NK-92 treated with Interleukin-12 subunit alpha and Interleukin-12 subunit beta, amount 100 ng/mL, for 24 hours (cell line): ENCODE measurements at regions not wholly inside any gene's neighbourhood (a gene's known extent, or its start where the extent isn't known, plus 50 kb on each side); places are given as distances from the start of the nearest gene placed in this dataset.
"Not testable (repeated sequence)": the region's sequence is repeated elsewhere in the genome, so short reads cannot be mapped to it uniquely, and the experiment has no call there.

Source experiments
- DNase-seq: peaks from one replicate; lab custom pipeline; 2025; lab: John Stamatoyannopoulos, UW

- DNase-seq = no peak
Measured at GRCh38 chr21:35982717-35983116, 77.6 kb downstream of the SETD4 start.

DNA sequence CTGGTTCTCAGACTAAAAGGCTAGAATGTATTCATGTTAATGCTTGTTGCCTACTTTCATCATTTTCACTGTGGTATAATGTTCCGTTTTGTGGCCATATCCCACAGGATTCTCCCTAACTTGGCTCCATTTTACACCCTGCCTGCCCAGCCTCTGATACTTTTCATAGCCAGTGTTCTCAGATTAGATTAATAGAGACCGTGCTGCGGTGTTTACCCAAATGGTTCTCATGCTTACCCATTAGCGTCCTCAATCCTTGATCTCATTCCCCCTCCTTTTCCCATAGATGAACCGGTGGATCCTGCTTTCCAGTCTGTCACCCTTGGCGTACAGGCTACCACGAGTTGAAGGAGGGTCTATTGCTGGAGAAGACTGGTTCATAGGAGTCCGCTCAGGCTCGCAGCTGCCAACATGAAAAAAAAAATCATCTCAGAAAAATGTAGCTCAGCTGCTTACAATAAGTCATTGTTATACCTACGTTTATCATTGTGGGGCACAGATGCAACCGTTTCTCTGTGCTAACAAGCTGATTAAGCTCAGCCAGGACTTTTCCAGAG lies 78.7 kb downstream of the SETD4 start:
- DNase-seq = no peak

- DNase-seq = no peak
Measured at GRCh38 chr21:35980821-35981220, 79.5 kb downstream of the SETD4 start.

GRCh38 chr21:35977860-35978259 lies 82.5 kb downstream of the SETD4 start:
- not testable (repeated sequence) for DNase-seq

DNA sequence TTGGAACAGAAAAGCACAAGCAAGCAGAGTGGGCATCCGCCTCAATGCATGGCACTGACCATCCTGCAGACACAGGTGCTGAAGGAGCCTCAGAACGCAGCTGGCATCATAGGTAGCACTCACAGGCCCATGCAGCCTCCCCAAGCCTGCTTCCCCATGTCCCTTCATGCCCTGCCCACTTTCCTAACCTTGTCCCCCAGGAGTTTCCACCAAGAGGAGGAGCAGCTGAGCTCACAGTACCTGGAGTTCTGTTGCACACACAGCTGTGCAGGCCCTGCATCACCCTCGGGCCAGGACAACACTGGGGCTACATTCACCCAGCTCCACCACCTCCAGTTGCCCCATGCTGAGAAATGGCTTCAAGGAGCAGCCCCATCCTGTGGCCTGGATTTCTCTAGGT lies 83.4 kb downstream of the SETD4 start:
- DNase-seq = no peak

- DNase-seq = no peak
Measured at GRCh38 chr21:35976481-35976880, 83.8 kb downstream of the SETD4 start.

DNA sequence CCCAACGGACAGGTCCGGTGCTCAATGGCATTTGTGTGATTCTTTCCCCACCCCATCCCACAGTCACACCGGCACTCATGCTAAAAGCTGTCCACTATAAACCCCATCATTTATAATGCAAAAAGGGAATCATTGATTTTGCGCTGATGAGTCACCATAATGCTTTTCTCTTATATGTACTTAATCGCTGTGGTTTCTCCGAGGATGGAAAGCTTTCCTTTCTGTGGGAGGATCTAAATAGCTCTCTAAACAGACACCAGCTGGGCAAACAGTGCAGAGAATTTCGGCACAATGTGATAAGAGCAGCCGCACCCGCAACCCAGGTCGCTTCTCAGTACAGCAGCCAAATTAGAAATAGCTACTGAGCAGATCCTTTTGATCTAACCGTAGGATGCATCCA lies 85.6 kb downstream of the SETD4 start:
- DNase-seq = no peak

DNA sequence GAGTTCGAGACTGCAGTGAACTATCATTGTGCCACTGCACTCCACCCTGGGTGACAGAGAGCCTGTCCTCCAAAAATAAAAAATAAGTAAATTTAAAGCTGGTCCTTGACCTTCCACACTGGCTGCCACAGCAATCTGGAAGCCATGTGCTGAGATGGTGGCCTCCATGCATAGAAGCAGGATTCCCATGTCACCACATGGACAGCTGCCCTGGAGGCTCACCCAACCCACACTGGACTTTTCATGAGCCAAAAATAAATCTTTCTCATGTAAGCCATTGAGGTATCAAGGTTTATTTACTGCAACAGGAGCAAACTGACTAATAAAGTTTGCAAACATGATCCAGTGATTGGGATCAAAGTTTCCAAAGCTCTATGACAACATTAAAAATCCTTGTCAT lies 88.5 kb downstream of the SETD4 start:
- DNase-seq = no peak

GRCh38 chr21:35969281-35969680 lies 91.0 kb downstream of the SETD4 start:
- no peak for DNase-seq

GRCh38 chr21:35968564-35968963 lies 91.8 kb downstream of the SETD4 start:
- DNase-seq = no peak

- no peak for DNase-seq
Measured at GRCh38 chr21:35965699-35966098, 94.6 kb downstream of the SETD4 start.

DNA sequence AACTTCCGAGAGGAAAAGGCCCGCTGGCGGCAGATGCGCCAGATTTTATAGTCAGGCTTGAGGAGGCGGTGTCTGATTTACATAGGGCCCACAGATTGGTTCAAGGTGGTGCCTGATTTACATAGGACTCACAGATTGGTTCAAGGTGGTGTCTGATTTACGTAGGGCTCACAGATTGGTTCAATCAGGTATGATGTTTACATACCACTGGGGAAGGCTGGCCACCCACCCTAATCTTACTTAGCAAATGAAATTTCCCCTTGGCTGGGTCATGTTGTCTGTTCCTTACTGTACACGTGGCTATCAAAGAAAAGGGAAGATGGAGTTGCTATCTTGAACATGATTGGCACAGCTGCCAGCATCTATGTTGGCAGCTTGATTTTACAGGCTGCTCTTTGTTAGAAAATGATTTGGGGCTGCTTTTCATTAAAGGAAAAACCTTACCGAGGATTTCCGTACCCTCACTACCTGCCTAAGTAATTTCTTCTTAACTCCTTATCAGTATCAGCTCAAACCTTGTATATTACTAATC lies 96.3 kb downstream of the SETD4 start:
- no peak for DNase-seq

GRCh38 chr21:35962917-35963316 lies 97.4 kb downstream of the SETD4 start:
- DNase-seq = no peak

GRCh38 chr21:35954066-35954465 lies 106.3 kb downstream of the SETD4 start:
- no peak for DNase-seq

DNA sequence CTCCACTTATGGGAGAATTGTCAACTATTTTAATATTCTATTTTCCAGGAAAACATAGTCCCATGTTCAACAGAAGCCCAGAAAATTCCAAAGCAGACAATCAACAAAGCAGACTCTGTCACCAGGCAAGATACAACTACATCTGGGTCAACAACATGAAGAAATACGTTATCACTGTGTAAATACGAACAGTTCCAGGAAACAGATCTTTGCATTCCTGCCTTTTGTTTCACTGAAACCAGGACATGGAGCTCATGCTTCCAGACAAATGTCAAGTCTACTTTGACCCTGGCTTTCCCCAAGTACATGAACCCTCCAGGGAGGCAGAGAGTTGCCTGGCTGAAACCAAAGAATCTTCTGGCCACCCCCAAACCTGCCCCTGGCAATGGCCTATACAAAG lies 106.7 kb downstream of the SETD4 start:
- DNase-seq = no peak

DNA sequence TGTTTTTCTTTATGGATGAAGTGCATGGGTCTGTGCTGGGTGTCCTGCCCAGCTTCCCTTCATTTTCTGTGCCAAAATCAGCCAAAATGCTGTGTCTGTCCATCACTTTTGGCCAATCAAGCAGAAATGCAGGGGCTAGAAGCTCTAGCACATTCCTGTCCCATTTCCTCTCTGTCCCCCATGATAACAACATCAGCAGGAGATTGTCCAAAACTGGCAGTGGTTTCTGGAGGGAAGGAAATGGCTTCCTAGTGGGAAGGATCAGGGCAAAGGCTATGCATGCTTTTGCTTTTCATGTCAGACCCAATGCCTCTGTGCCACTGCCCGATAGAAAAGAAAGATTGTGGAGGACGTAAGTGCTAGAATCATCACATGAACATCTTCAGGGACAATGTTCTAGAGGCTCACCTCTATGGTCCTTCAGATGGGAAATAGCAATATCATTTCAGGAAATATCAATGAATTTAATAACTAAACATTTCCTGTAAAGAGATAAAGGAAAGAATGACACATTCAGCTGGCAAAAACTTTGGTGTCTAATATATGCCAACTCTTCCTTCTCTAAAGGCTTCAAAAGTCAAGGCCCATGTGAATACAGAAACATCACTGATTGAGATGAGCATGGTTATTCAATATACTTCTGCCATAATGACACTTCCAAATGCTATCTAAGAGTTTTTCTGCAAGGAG lies 107.5 kb downstream of the SETD4 start:
- no peak for DNase-seq

DNA sequence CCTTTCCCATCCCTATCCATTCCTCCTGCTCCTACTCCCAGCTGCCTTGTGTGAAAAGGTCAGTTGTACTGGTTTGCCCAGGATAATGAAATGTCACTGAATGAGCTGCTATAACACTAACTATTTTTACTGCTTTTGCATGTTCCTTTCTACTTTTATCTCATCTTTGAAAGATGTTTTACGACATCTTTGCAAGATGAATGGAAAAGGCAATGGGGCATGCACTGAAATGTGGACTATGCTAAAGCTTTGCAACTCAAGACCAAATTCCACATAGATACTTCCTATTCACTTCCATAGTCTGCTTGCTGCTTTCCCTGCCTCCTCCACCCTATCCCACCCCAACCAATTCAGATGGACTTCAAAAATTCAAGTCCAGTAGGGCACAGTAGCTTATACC lies 111.3 kb downstream of the SETD4 start:
- no peak for DNase-seq

GRCh38 chr21:35945089-35945671 lies 115.1 kb downstream of the SETD4 start:
- DNase-seq = no peak

- no peak for DNase-seq
Measured at GRCh38 chr21:35943752-35944151, 116.6 kb downstream of the SETD4 start.

DNA sequence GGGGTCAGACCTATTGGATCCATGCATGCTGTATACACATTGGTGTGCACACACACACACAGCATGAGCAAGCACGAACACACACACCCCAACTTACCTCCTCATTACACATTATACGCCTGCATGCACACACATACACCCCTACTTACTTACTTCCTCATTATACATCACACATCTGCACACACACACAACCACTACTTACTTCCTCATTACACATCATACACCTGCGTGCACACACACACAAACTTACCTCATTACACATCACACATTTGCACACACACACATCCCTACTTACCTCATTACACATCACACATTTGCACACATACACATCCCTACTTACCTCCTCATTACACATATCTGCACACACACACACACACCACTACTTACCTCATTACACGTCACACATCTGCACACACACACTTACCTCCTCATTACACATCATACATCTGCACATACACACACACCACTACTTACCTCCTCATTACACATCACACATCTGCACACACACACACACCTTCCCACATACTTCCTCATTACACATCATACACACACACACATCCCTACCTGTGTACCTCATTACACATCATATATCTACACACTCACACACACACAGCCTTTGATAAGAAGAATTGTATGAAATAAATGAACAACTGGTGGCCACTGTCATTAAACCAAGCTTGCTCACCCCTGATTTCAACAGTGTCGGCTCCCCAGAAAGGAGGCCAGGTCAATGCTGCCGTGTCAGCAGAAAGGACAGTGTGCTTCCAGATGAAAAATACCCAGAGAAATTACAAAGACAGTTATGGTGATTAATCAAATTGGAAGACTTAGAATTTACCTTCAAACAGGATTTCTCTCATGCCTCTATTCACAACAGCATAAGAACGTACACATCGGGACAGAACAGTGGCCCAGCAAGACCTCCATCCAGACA lies 117.8 kb downstream of the SETD4 start:
- DNase-seq = no peak

GRCh38 chr21:35940074-35940927 lies 120.0 kb downstream of the SETD4 start:
- DNase-seq = no peak
